ENCODE measurements at regions not wholly inside any gene's neighbourhood (a gene's known extent, or its start where the extent isn't known, plus 50 kb on each side); places are given as distances from the start of the nearest gene placed in this dataset.

- DNase-seq (ENCODE audit: low spot score), result no peak
Measured at GRCh38 chr18:51724790-51725721, 527.6 kb upstream of the MEX3C start.

GRCh38 chr18:51726614-51727013 is 529.1 kb upstream of the MEX3C start:
- DNase-seq (ENCODE audit: low spot score), result no peak

- DNase-seq (ENCODE audit: low spot score), result no peak
Measured at GRCh38 chr18:51727780-51728179, 530.3 kb upstream of the MEX3C start.

- no peak for DNase-seq (ENCODE audit: low spot score)
Measured at GRCh38 chr18:51731070-51731469, 533.6 kb upstream of the MEX3C start.

GRCh38 chr18:51734576-51734975 is 537.1 kb upstream of the MEX3C start:
- no peak for DNase-seq (ENCODE audit: low spot score)

- DNase-seq (ENCODE audit: low spot score), result no peak
Measured at GRCh38 chr18:51739044-51739666, 541.7 kb upstream of the MEX3C start.

- DNase-seq (ENCODE audit: low spot score), result no peak
Measured at GRCh38 chr18:51751901-51752300, 554.4 kb upstream of the MEX3C start.

GRCh38 chr18:51753365-51754057 is 556.0 kb upstream of the MEX3C start:
- DNase-seq (ENCODE audit: low spot score), result no peak

- DNase-seq (ENCODE audit: low spot score), result no peak
Measured at GRCh38 chr18:51754566-51754965, 557.1 kb upstream of the MEX3C start.

GRCh38 chr18:51757255-51757924 is 559.9 kb upstream of the MEX3C start:
- DNase-seq (ENCODE audit: low spot score), result no peak

GRCh38 chr18:51762373-51762772 is 564.9 kb upstream of the MEX3C start:
- no peak for DNase-seq (ENCODE audit: low spot score)

GRCh38 chr18:51765606-51766360 is 568.3 kb upstream of the MEX3C start:
- DNase-seq (ENCODE audit: low spot score), result no peak

- DNase-seq (ENCODE audit: low spot score), result no peak
Measured at GRCh38 chr18:51767293-51767692, 569.8 kb upstream of the MEX3C start.

GRCh38 chr18:51778115-51778514 is 561.9 kb upstream of the DCC start:
- no peak for DNase-seq (ENCODE audit: low spot score)

GRCh38 chr18:51789871-51790270 is 550.1 kb upstream of the DCC start:
- no peak for DNase-seq (ENCODE audit: low spot score)

- no peak for DNase-seq (ENCODE audit: low spot score)
Measured at GRCh38 chr18:51801514-51801913, 538.5 kb upstream of the DCC start.

GRCh38 chr18:51802569-51803428 is 537.2 kb upstream of the DCC start:
- no peak for DNase-seq (ENCODE audit: low spot score)

GRCh38 chr18:51807336-51807735 is 532.7 kb upstream of the DCC start:
- no peak for DNase-seq (ENCODE audit: low spot score)

- DNase-seq (ENCODE audit: low spot score), result no peak
Measured at GRCh38 chr18:51811883-51812282, 528.1 kb upstream of the DCC start.

GRCh38 chr18:51813740-51814139 is 526.3 kb upstream of the DCC start:
- DNase-seq (ENCODE audit: low spot score), result no peak

Data from mucosa of gallbladder (tissue), 1 donor.